ENCODE measurements at regions not wholly inside any gene's neighbourhood (a gene's known extent, or its start where the extent isn't known, plus 50 kb on each side); places are given as distances from the start of the nearest gene placed in this dataset.

- intact Hi-C loops (cut with DNase I), result loop anchor here (10.0 kb wide), 1 partner anchor 1178 kb away; no protein-coding TSS in a partner anchor
These were observed 380.5 kb upstream of the CAMK1G start for GRCh38 chr1:209202830-209203532.

GRCh38 chr1:209203533-209203895 lies 380.0 kb upstream of the CAMK1G start:
- no peak overlapping the region for H3K4me3 ChIP-seq (ENCODE audit: low read length in 2 of 2)
- 94 to 95% methylated on average over 7 of the region's 7 CpGs for WGBS, 2 donors
- intact Hi-C loops (cut with DNase I), result loop anchor here (10.0 kb wide), 1 partner anchor 1179 kb away; no protein-coding TSS in a partner anchor
- H3K27me3 ChIP-seq (ENCODE audit: control insufficient read depth in 1 of 2, insufficient read depth in 2 of 2, low read length in 1 of 2), result no peaks in the 10 kb centered on the region
- ATAC-seq (ENCODE audit: low FRiP score), result no peak
- H3K9me3 ChIP-seq (ENCODE audit: control insufficient read depth, low read length), result no peaks in the 10 kb centered on the region
- no peak for DNase-seq
- no peaks in the 10 kb centered on the region for H3K4me1 ChIP-seq (ENCODE audit: control insufficient read depth in 1 of 2, insufficient read depth in 2 of 2, low read length in 2 of 2)
- H3K36me3 ChIP-seq (ENCODE audit: control insufficient read depth in 1 of 2, insufficient read depth in 2 of 2, low read length in 1 of 2), result no peaks in the 10 kb centered on the region
- no peak overlapping the region for H3K27ac ChIP-seq (ENCODE audit: low read depth in 1 of 2, low read length in 2 of 2)

More at GRCh38 chr1:209202830-209203532, 380.5 kb upstream of the CAMK1G start:
- Histone ChIP-seq H3K4me3 (ENCODE audit: low read length in 2 of 2) (no peak overlapping the region), H3K27ac (ENCODE audit: low read depth in 1 of 2, low read length in 2 of 2) (no peak overlapping the region), H3K4me1 (ENCODE audit: control insufficient read depth in 1 of 2, insufficient read depth in 2 of 2, low read length in 2 of 2) (no peaks in the 10 kb centered on the region), H3K36me3 (ENCODE audit: control insufficient read depth in 1 of 2, insufficient read depth in 2 of 2, low read length in 1 of 2) (no peaks in the 10 kb centered on the region), H3K9me3 (ENCODE audit: control insufficient read depth, low read length) (no peaks in the 10 kb centered on the region), H3K27me3 (ENCODE audit: control insufficient read depth in 1 of 2, insufficient read depth in 2 of 2, low read length in 1 of 2) (no peaks in the 10 kb centered on the region)
- no peak for DNase-seq
- WGBS, 2 donors, result 0 to 1% methylated on average over 4 of the region's 4 CpGs
- peak; percentile 51 for ATAC-seq (ENCODE audit: low FRiP score)

- ATAC-seq (ENCODE audit: low FRiP score) (no peak), DNase-seq (no peak)
- H3K36me3 ChIP-seq (ENCODE audit: control insufficient read depth in 1 of 2, insufficient read depth in 2 of 2, low read length in 1 of 2), result no peaks in the 10 kb centered on the region
- intact Hi-C loops (cut with DNase I), result loop anchor here (5.0 to 10.0 kb wide), 2 partner anchors 553 to 1180 kb away; no protein-coding TSS in a partner anchor
- no peaks in the 10 kb centered on the region for H3K9me3 ChIP-seq (ENCODE audit: control insufficient read depth, low read length)
- 84 to 87% methylated on average over 4 of the region's 4 CpGs for WGBS, 2 donors
- H3K27me3 ChIP-seq (ENCODE audit: control insufficient read depth in 1 of 2, insufficient read depth in 2 of 2, low read length in 1 of 2), result no peaks in the 10 kb centered on the region
- no peak overlapping the region for H3K27ac ChIP-seq (ENCODE audit: low read depth in 1 of 2, low read length in 2 of 2)
- H3K4me1 ChIP-seq (ENCODE audit: control insufficient read depth in 1 of 2, insufficient read depth in 2 of 2, low read length in 2 of 2), result no peaks in the 10 kb centered on the region
- no peak overlapping the region for H3K4me3 ChIP-seq (ENCODE audit: low read length in 2 of 2)
These were observed 378.5 kb upstream of the CAMK1G start for GRCh38 chr1:209205039-209205438.

- no peaks in the 10 kb centered on the region for H3K27me3 ChIP-seq (ENCODE audit: control insufficient read depth in 1 of 2, insufficient read depth in 2 of 2, low read length in 1 of 2)
- DNase-seq, result no peak
- ATAC-seq (ENCODE audit: low FRiP score), result peak; percentile 20
- H3K36me3 ChIP-seq (ENCODE audit: control insufficient read depth in 1 of 2, insufficient read depth in 2 of 2, low read length in 1 of 2), result no peaks in the 10 kb centered on the region
- no peak overlapping the region for H3K4me3 ChIP-seq (ENCODE audit: low read length in 2 of 2)
- 19 to 29% methylated on average over 11 of the region's 11 CpGs for WGBS, 2 donors
- intact Hi-C loops (cut with DNase I), result loop anchor here (5.0 to 10.0 kb wide), 2 partner anchors 555 to 1182 kb away; no protein-coding TSS in a partner anchor
- no peaks in the 10 kb centered on the region for H3K4me1 ChIP-seq (ENCODE audit: control insufficient read depth in 1 of 2, insufficient read depth in 2 of 2, low read length in 2 of 2)
- H3K27ac ChIP-seq (ENCODE audit: low read depth in 1 of 2, low read length in 2 of 2), result no peak overlapping the region
- no peaks in the 10 kb centered on the region for H3K9me3 ChIP-seq (ENCODE audit: control insufficient read depth, low read length)
These were observed 376.3 kb upstream of the CAMK1G start for GRCh38 chr1:209207126-209207700.

GRCh38 chr1:209207701-209208286 lies 375.7 kb upstream of the CAMK1G start:
- Histone ChIP-seq H3K4me1 (ENCODE audit: control insufficient read depth in 1 of 2, insufficient read depth in 2 of 2, low read length in 2 of 2) (no peaks in the 10 kb centered on the region), H3K27ac (ENCODE audit: low read depth in 1 of 2, low read length in 2 of 2) (no peak overlapping the region), H3K4me3 (ENCODE audit: low read length in 2 of 2) (no peak overlapping the region), H3K36me3 (ENCODE audit: control insufficient read depth in 1 of 2, insufficient read depth in 2 of 2, low read length in 1 of 2) (no peaks in the 10 kb centered on the region), H3K9me3 (ENCODE audit: control insufficient read depth, low read length) (no peaks in the 10 kb centered on the region), H3K27me3 (ENCODE audit: control insufficient read depth in 1 of 2, insufficient read depth in 2 of 2, low read length in 1 of 2) (no peaks in the 10 kb centered on the region)
- intact Hi-C loops (cut with DNase I), result loop anchor here (5.0 to 10.0 kb wide), 2 partner anchors 555 to 1183 kb away; no protein-coding TSS in a partner anchor
- ATAC-seq (ENCODE audit: low FRiP score) (peak; percentile 89), DNase-seq (peak; percentile 75 to 91)
- WGBS, 2 donors, result 1 to 2% methylated on average over 31 of the region's 31 CpGs

- no peak overlapping the region for H3K27ac ChIP-seq (ENCODE audit: low read depth in 1 of 2, low read length in 2 of 2)
- ATAC-seq (ENCODE audit: low FRiP score) (no peak), DNase-seq (no peak)
- H3K9me3 ChIP-seq (ENCODE audit: control insufficient read depth, low read length), result no peaks in the 10 kb centered on the region
- H3K27me3 ChIP-seq (ENCODE audit: control insufficient read depth in 1 of 2, insufficient read depth in 2 of 2, low read length in 1 of 2), result no peaks in the 10 kb centered on the region
- H3K36me3 ChIP-seq (ENCODE audit: control insufficient read depth in 1 of 2, insufficient read depth in 2 of 2, low read length in 1 of 2), result no peaks in the 10 kb centered on the region
- H3K4me1 ChIP-seq (ENCODE audit: control insufficient read depth in 1 of 2, insufficient read depth in 2 of 2, low read length in 2 of 2), result no peaks in the 10 kb centered on the region
- no peak overlapping the region for H3K4me3 ChIP-seq (ENCODE audit: low read length in 2 of 2)
- intact Hi-C loops (cut with DNase I), result loop anchor here (5.0 to 10.0 kb wide), 2 partner anchors 556 to 1184 kb away; no protein-coding TSS in a partner anchor
- WGBS, 2 donors, result 82 to 84% methylated on average over 1 of the region's 1 CpG
These were observed 374.9 kb upstream of the CAMK1G start for GRCh38 chr1:209208648-209209047.

- intact Hi-C loops (cut with DNase I), result no loop called here
- no peak overlapping the region for H3K27ac ChIP-seq (ENCODE audit: low read depth in 1 of 2, low read length in 2 of 2)
- no peaks in the 10 kb centered on the region for H3K27me3 ChIP-seq (ENCODE audit: control insufficient read depth in 1 of 2, insufficient read depth in 2 of 2, low read length in 1 of 2)
- no peak for DNase-seq
- H3K4me3 ChIP-seq (ENCODE audit: low read length in 2 of 2), result no peak overlapping the region
- no peak for ATAC-seq (ENCODE audit: low FRiP score)
- 73 to 80% methylated on average over 3 of the region's 3 CpGs for WGBS, 2 donors
- no peaks in the 10 kb centered on the region for H3K4me1 ChIP-seq (ENCODE audit: control insufficient read depth in 1 of 2, insufficient read depth in 2 of 2, low read length in 2 of 2)
- H3K9me3 ChIP-seq (ENCODE audit: control insufficient read depth, low read length), result no peaks in the 10 kb centered on the region
- H3K36me3 ChIP-seq (ENCODE audit: control insufficient read depth in 1 of 2, insufficient read depth in 2 of 2, low read length in 1 of 2), result no peaks in the 10 kb centered on the region
These were observed 369.5 kb upstream of the CAMK1G start for GRCh38 chr1:209213989-209214388.

GRCh38 chr1:209215826-209216225 lies 367.7 kb upstream of the CAMK1G start:
- no peak for DNase-seq
- intact Hi-C loops (cut with DNase I), result no loop called here
- ATAC-seq (ENCODE audit: low FRiP score), result no peak

More at GRCh38 chr1:209215826-209216225, 367.7 kb upstream of the CAMK1G start:
- Histone ChIP-seq H3K27ac (ENCODE audit: low read depth in 1 of 2, low read length in 2 of 2) (no peak overlapping the region), H3K4me3 (ENCODE audit: low read length in 2 of 2) (no peak overlapping the region), H3K4me1 (ENCODE audit: control insufficient read depth in 1 of 2, insufficient read depth in 2 of 2, low read length in 2 of 2) (no peaks in the 10 kb centered on the region), H3K36me3 (ENCODE audit: control insufficient read depth in 1 of 2, insufficient read depth in 2 of 2, low read length in 1 of 2) (no peaks in the 10 kb centered on the region), H3K9me3 (ENCODE audit: control insufficient read depth, low read length) (no peaks in the 10 kb centered on the region), H3K27me3 (ENCODE audit: control insufficient read depth in 1 of 2, insufficient read depth in 2 of 2, low read length in 1 of 2) (peaks cover 0 to 1% of the 10 kb centered on the region in 2 donors)
